Mucosa of rectum (tissue), 2 donors: ENCODE measurements at regions not wholly inside any gene's neighbourhood (a gene's known extent, or its start where the extent isn't known, plus 50 kb on each side); places are given as distances from the start of the nearest gene placed in this dataset.

ENCODE experiments used
- H3K27ac ChIP-seq, 2 donors: one replicate each; pipeline ENCODE4 v1.7.0; 2013; ENCODE audit warnings: inconsistent platforms in 2 of 2, low read depth in 2 of 2, low read length in 2 of 2
- H3K27me3 ChIP-seq, 2 donors: one replicate each; pipeline ENCODE4 v1.7.0; 2013; ENCODE audit warnings: low read length in 2 of 2; ENCODE audit not compliant: control insufficient read depth in 2 of 2, insufficient read depth in 2 of 2
- H3K36me3 ChIP-seq, 2 donors: one replicate each; pipeline ENCODE4 v1.7.0; 2013; ENCODE audit warnings: low read length in 2 of 2; ENCODE audit not compliant: control insufficient read depth in 2 of 2, insufficient read depth in 2 of 2
- H3K4me1 ChIP-seq, 2 donors: one replicate each; pipeline ENCODE4 v1.7.0; 2013; ENCODE audit warnings: low read length in 2 of 2, mild to moderate bottlenecking in 1 of 2; ENCODE audit not compliant: control insufficient read depth in 2 of 2, insufficient read depth in 2 of 2
- H3K4me3 ChIP-seq, 2 donors: one replicate each; pipeline ENCODE4 v1.7.0; 2013; ENCODE audit warnings: low read length in 2 of 2
- H3K9ac ChIP-seq, 2 donors: one replicate each; pipeline ENCODE4 v1.7.0; 2013; ENCODE audit warnings: low read length in 2 of 2, low read depth in 1 of 2, mild to moderate bottlenecking in 1 of 2
- H3K9me3 ChIP-seq, 2 donors: one replicate each; pipeline ENCODE4 v1.7.0; 2013; ENCODE audit warnings: low read length in 2 of 2; ENCODE audit not compliant: control insufficient read depth in 2 of 2
- donor health status: healthy.
- donor health status: Normal muscosa, but diverticular disease.

DNA sequence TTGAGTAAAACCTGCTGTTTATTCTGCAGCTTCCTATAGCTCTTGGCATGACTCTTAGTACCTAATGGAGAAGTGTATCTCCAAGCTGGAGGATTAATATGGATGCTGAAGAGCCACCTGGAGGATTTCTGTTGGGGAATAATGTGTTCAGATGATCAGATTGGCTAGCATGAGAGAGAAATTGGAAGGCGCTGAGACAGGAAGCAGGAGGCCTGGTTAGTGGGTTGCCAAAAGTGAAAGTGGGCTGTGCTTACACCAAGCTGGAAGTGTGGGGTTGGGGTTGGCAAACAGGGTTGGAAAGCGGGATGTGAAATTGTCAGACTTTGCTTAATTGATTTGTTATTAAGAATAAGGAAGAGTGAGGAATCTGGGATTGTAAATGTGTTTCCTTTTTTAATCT, 111.8 kb upstream of the PLPP4 start:
- Histone ChIP-seq H3K4me3 (no peak overlapping the region), H3K36me3 (no peaks in the 10 kb centered on the region), H3K27me3 (peaks cover 0 to 3% of the 10 kb centered on the region in 2 donors), H3K4me1 (no peaks in the 10 kb centered on the region), H3K9me3 (no peaks in the 10 kb centered on the region), H3K9ac (no peak overlapping the region), H3K27ac (no peak overlapping the region)

DNA sequence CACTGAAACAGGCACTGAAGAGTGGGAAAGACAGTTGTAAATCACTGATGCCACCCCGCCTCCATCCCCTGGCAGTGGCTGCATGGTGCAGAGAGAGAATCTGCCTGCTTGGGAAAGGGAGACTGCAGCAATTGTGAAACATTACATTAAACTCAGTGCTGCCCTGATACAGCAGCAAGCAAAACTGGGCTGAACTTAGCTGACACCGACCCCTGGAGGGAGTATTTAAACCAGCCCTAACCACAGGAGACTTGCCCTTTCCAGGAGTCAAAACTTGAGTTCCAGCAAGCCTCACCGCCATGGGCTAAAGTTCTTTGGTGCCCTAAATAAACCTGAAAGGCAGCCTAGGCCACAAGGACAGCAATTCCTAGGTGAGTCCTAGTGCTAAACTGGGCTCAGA, 109.4 kb upstream of the PLPP4 start:
- Histone ChIP-seq H3K4me3 (no peak overlapping the region), H3K4me1 (no peaks in the 10 kb centered on the region), H3K36me3 (no peaks in the 10 kb centered on the region), H3K9ac (no peak overlapping the region), H3K9me3 (no peaks in the 10 kb centered on the region), H3K27me3 (peaks cover 0 to 1% of the 10 kb centered on the region in 2 donors), H3K27ac (no peak overlapping the region)

DNA sequence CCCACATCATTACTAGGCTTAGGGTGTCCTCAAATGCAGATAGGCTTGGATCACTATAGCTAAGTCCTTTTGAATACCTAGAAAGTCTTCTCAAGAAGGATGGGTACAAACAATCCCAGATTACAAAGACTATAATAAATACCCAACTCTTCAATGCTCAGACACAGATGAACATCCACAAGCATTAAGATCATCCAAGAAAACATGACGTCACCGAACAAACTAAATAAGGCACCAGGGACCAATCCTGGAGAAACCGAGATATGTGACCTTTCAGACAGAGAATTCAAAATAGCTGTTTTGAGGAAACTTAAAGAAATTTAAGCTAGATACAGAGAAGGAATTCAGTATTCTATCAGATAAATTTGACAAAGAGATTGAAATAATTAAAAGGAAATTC, 108.0 kb upstream of the PLPP4 start:
- no peak overlapping the region for H3K27ac ChIP-seq
- H3K4me1 ChIP-seq = no peaks in the 10 kb centered on the region
- no peaks in the 10 kb centered on the region for H3K9me3 ChIP-seq
- no peak overlapping the region for H3K9ac ChIP-seq
- no peak overlapping the region for H3K4me3 ChIP-seq
- no peaks in the 10 kb centered on the region for H3K36me3 ChIP-seq
- no peaks in the 10 kb centered on the region for H3K27me3 ChIP-seq

GRCh38 chr10:120355425-120355824, 101.6 kb upstream of the PLPP4 start:
- Histone ChIP-seq H3K36me3 (no peaks in the 10 kb centered on the region), H3K4me1 (no peaks in the 10 kb centered on the region), H3K4me3 (no peak overlapping the region), H3K27ac (no peak overlapping the region), H3K27me3 (no peaks in the 10 kb centered on the region), H3K9ac (no peak overlapping the region), H3K9me3 (no peaks in the 10 kb centered on the region)

DNA sequence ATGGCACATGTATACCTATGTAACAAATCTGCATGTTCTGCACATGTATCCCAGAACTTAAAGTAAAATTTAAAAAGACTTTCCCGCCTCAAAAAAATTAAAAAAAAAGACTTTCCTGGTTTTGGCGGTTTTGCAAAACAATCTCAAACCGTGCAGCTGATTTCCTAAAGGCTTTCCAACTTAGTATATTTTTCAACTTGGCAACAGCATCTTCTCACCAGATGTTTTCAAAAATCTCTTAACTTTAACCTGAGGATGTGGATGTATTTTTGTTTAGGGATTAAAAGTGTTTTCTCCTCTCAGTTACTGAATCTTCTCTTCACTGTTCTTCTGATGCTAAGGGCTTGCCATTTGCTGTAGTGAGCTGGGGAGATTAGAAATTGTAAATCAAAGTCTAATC, 96.5 kb upstream of the PLPP4 start:
- Histone ChIP-seq H3K9ac (no peak overlapping the region), H3K27me3 (peaks cover 0 to 2% of the 10 kb centered on the region in 2 donors), H3K4me1 (no peaks in the 10 kb centered on the region)

DNA sequence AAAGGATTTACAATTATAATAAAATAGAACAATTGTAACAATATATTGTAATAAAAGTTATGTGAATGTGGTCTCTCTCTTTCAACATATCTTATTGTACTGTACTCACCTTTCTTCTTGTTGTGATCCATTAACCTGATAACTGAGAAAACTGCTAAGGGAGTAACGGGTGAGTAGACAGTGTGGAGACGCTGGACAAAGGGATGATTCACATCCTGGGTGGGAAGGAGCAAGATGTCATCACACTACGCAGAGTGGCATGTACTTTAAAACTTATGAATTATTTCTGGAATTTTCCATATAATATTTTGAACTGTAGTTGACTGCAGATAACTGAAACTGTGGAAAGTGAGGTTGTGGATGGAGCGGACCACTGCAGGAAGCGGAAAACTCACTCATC, 91.2 kb upstream of the PLPP4 start:
- H3K9me3 ChIP-seq = peaks cover 0 to 2% of the 10 kb centered on the region in 2 donors

More for the DNA sequence above, 96.5 kb upstream of the PLPP4 start:
- Histone ChIP-seq H3K4me3 (no peak overlapping the region), H3K36me3 (no peaks in the 10 kb centered on the region), H3K9me3 (peaks cover 0 to 2% of the 10 kb centered on the region in 2 donors), H3K27ac (no peak overlapping the region)

GRCh38 chr10:120367341-120367740, 89.7 kb upstream of the PLPP4 start:
- Histone ChIP-seq H3K27ac (no peak overlapping the region), H3K9ac (no peak overlapping the region), H3K9me3 (no peaks in the 10 kb centered on the region), H3K4me3 (no peak overlapping the region), H3K4me1 (no peaks in the 10 kb centered on the region), H3K27me3 (no peaks in the 10 kb centered on the region), H3K36me3 (no peaks in the 10 kb centered on the region)

More for the DNA sequence above, 91.2 kb upstream of the PLPP4 start:
- Histone ChIP-seq H3K27me3 (peaks cover 0 to 2% of the 10 kb centered on the region in 2 donors), H3K27ac (no peak overlapping the region), H3K4me1 (no peaks in the 10 kb centered on the region), H3K4me3 (no peak overlapping the region), H3K9ac (no peak overlapping the region), H3K36me3 (no peaks in the 10 kb centered on the region)

DNA sequence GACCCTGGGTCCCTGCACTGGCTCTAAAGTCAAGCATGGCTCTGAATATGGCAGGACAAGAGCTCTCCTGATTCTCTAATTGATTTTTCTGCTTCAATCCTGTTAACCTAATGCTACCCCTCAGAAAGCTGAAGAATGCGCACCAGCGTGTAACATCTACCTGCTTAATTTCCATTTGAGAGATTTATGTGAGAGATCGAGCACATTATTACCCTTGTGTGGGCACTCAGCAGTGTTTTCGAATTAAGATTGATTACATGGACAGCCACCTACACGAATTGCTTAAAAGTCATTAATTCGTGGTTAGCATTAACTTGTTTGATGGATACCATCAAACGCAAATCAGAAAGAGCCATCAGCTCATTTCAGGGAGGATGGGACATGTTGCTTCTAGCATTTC, 88.7 kb upstream of the PLPP4 start:
- H3K9me3 ChIP-seq = no peaks in the 10 kb centered on the region
- H3K36me3 ChIP-seq = no peaks in the 10 kb centered on the region
- no peak overlapping the region for H3K4me3 ChIP-seq
- no peak overlapping the region for H3K9ac ChIP-seq
- H3K27ac ChIP-seq = no peak overlapping the region
- no peaks in the 10 kb centered on the region for H3K27me3 ChIP-seq
- no peaks in the 10 kb centered on the region for H3K4me1 ChIP-seq

DNA sequence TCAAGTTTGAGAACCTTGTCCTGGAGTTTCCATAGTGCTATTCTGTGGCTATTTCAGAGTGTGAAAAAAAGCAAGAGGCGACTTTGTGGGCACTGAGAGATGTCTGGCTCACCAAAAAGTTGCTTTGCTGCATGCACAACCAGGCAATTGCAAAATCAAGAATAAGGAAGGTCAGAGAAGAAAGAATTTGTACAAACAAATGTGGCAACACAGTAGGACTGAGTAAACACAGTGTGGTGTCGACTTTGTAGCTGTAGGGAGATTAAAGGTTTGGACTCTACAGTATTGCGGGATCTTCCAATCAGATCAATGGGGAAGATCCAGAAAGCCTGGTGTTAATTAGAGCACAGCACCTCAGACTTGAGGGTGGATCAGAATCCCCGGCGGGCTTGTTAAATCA, 88.1 kb upstream of the PLPP4 start:
- Histone ChIP-seq H3K27me3 (no peaks in the 10 kb centered on the region), H3K9me3 (no peaks in the 10 kb centered on the region)

DNA sequence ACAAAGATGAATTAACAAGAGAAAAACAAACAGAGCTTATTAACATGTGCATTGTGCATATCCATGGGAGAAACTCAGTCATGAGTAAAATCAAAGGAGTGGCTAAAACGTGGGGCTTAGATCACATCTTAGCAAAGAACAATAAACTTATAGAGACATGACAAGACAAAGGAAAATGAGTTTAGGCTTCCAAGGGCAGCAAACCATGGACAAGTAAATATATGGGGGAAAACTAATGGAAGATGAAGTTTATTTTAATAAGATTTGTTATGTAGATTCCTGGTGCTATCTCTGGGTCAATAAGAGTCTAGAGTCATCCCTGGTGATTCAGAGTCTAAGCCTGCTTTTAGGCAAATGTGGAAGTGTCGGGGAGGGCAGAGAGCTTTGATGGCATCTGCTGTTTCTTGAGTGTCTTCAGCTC, 87.2 kb upstream of the PLPP4 start:
- Histone ChIP-seq H3K36me3 (no peaks in the 10 kb centered on the region), H3K9me3 (no peaks in the 10 kb centered on the region), H3K9ac (no peak overlapping the region), H3K4me3 (no peak overlapping the region), H3K27ac (no peak overlapping the region), H3K27me3 (no peaks in the 10 kb centered on the region), H3K4me1 (no peaks in the 10 kb centered on the region)

More for the DNA sequence above, 88.1 kb upstream of the PLPP4 start:
- Histone ChIP-seq H3K4me3 (no peak overlapping the region), H3K36me3 (no peaks in the 10 kb centered on the region), H3K27ac (no peak overlapping the region), H3K9ac (no peak overlapping the region), H3K4me1 (no peaks in the 10 kb centered on the region)

- Histone ChIP-seq H3K9me3 (no peaks in the 10 kb centered on the region), H3K4me3 (no peak overlapping the region), H3K4me1 (no peaks in the 10 kb centered on the region), H3K9ac (no peak overlapping the region), H3K27ac (no peak overlapping the region), H3K27me3 (no peaks in the 10 kb centered on the region), H3K36me3 (no peaks in the 10 kb centered on the region)
Observed at GRCh38 chr10:120371856-120372255, 85.2 kb upstream of the PLPP4 start.
